HEK293T (cell line): ENCODE measurements at regions not wholly inside any gene's neighbourhood (a gene's known extent, or its start where the extent isn't known, plus 50 kb on each side); places are given as distances from the start of the nearest gene placed in this dataset.

ENCODE experiments used
- FOXM1 ChIP-seq: fragments of 450-650 bp; IDR thresholded peaks from 2 replicates; pipeline ENCODE4 v1.6.1; 2017; ENCODE audit warnings: mild to moderate bottlenecking, borderline replicate concordance
- SP1 ChIP-seq: fragments of 450-650 bp; IDR thresholded peaks from 2 replicates; pipeline ENCODE4 v1.6.1; 2017

- TF ChIP-seq SP1: no peak
- no peak for TF ChIP-seq FOXM1
Observed at GRCh38 chr14:49959822-49960408, 67.0 kb downstream of the ARF6 start.
